ENCODE measurements at regions not wholly inside any gene's neighbourhood (a gene's known extent, or its start where the extent isn't known, plus 50 kb on each side); places are given as distances from the start of the nearest gene placed in this dataset.

DNA sequence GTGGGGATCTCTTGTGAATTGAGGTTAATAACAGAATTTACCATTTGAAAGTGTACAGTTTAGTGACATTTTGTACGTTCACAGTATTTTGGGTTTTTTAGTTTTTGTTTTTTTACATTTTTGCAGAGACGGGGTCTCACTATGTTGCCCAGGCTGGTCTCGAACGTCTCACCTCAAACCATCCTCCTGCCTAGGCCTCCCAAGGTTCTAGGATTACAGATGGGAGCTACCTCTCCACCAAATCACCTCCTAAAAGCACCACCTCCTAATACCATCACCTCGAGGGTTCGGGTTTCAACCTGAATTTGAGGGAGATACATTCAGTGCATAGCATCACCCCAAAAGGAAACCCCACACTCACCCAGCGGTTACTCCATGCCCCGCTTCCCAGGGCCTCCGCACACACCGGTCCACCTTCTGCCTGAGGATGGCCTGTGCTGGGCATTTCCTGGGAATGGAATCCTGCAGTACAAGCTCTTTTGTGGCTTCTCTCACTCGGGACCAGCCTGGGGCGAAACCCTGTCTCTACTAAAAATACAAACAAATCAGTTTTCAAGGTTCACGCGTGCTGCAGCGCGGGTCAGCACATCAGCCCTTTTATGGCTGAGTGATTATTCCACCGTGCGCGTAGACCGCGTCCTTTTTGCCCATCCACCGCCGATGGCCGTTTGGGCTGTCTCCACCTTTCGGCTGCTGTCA lies 182.7 kb upstream of the CIBAR2 start:
- no peak for DNase-seq

- DNase-seq = peak; percentile 54
Observed at GRCh38 chr16:85296859-85297660, 184.8 kb upstream of the CIBAR2 start.

DNA sequence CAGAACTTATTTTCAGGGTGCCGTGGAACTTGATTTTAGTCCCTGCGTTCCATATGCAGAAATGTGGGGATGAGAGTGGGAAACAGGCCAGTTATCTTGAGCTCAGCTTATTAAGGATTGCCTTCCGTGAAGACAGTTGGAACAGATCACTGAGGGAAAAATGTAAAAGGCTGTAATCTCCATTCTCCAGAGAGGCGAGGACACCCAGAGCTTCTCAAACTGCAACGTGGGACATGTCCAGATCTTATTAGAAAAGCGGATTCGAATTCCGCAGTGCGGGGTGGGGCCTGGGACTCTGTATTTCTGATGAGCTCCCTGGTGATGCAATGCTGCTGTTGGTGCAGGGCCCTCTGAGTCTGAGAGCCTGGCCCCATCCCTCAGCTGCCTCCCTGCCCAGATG lies 185.6 kb upstream of the CIBAR2 start:
- DNase-seq = no peak

- no peak for DNase-seq
Observed at GRCh38 chr16:85300406-85300968, 188.2 kb upstream of the CIBAR2 start.

DNA sequence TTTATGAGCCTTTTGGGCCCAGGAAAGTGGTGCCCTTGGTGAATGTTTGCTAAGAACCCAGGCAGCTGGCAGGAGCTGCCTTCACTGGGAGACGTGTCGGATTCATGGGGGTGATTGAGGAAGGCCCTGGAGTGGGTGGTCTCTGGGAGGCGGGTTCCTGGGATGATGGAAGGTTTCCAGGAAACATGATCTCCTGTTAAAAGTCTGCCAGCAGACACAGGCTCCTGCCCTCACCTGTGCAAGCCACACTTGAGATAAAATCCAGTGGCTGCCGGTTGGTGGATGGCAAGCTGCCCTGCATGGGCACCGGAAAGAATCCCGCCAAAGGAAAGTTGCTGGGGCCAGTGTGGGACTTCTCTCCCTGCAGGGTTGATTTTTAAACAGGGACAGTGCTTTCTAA lies 189.0 kb upstream of the CIBAR2 start:
- no peak for DNase-seq

- DNase-seq = no peak
Observed at GRCh38 chr16:85302018-85302847, 190.0 kb upstream of the CIBAR2 start.

GRCh38 chr16:85302848-85303353 lies 190.6 kb upstream of the CIBAR2 start:
- DNase-seq = no peak

DNA sequence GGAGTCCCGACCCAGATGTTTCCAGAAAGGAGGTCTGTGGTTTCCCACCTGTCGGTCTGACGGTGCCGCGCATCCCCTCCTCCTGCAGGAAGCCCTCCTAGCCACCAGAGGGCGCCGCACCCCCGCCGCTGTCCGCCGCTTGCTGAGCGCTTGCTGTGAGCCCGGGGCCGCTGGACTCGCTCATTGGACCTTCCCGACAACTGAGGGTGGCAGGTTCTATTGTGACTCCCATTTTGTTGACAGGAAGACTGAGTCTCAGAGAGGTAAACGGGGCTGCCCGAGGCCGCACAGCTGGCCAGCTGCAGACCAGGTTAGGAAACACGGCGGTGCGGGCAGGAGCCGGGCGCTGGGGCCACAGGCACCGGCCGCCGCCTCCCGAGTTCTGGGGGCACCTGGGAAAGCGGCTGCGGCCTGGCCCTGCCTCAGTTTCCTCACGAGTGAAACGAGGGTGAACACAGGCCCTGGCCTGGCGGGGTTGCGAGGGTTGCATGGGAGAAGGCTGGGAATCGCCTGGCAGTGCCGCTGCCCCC lies 191.1 kb upstream of the CIBAR2 start:
- DNase-seq = peak; percentile 83

- DNase-seq = no peak
Observed at GRCh38 chr16:85304337-85304736, 192.1 kb upstream of the CIBAR2 start.

- peak; percentile 89 for DNase-seq
Observed at GRCh38 chr16:85306071-85306792, 194.0 kb upstream of the CIBAR2 start.

DNA sequence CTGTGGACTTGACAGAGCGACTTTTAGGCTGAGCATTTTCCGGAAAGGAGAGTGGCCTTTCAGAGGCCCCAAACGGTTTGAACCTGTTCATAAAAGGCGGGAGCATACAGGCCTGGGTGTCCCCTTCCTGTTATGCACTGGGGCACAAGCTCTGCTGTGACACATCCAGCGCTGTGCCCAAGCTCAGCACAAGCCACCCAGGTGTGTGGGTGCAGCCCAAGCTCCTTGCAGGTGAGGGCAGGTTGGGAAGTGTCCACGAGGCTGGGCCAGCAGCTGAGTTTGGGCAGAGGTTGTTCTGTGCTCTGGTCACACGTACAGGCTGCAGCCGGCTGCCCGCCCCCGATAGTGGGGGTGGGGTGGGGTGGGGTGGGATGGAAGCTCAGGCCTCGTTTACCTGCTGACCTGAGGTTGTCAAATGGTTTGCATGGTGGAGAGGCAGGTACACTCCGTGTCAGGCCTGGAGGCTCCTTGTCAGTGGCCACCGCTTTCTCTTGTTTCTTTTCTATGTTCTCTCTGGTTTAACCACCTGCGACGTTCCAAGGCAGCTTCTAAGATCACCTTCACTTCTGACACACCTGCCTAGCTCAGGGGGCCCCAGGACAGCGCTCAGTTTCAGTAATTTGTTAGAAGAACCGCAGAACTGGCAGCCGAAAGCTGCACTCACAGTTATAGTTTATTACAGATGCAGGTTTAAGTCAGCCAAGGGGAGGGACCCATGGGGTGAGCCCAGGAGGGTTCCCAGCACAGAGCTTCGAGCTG lies 194.7 kb upstream of the CIBAR2 start:
- DNase-seq = no peak

DNA sequence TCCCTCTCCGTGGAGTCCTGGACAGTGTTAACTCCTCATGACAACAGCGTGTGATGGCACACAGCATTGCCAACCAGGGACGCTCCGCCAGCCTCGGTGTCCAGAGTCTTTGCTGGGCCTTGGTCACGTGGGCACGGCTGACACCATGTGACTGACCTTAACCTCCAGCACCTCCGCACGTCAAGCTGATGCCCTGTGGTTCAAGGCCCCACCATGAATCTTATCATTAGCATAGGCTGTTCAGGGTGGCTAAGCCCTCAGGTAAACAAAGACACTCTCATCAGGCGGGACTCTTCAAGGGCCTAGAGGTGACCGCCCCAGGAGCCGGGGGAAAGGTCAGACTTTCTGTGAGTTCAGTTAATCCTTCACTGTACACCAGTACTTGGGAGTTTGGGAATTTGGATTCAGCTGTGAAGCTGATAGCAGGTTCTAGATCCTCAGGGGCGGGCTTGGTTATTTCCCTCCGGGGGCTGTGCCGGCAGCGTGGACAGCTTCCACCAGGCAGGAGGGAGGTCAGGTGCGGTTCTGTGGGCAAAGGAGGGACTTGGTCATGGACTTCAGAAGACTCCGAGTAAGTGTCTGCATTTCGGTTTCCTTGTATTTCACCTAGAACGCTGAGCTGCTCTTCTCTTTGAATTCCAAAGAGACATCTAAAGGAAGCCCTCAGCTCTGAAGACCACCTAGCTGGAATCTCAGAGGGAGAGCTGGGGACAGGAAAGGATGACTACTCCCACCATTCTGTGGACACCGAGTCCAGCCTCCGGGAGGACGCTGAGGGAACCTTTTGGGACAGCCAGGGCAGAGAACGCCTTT lies 195.5 kb upstream of the CIBAR2 start:
- no peak for DNase-seq

DNA sequence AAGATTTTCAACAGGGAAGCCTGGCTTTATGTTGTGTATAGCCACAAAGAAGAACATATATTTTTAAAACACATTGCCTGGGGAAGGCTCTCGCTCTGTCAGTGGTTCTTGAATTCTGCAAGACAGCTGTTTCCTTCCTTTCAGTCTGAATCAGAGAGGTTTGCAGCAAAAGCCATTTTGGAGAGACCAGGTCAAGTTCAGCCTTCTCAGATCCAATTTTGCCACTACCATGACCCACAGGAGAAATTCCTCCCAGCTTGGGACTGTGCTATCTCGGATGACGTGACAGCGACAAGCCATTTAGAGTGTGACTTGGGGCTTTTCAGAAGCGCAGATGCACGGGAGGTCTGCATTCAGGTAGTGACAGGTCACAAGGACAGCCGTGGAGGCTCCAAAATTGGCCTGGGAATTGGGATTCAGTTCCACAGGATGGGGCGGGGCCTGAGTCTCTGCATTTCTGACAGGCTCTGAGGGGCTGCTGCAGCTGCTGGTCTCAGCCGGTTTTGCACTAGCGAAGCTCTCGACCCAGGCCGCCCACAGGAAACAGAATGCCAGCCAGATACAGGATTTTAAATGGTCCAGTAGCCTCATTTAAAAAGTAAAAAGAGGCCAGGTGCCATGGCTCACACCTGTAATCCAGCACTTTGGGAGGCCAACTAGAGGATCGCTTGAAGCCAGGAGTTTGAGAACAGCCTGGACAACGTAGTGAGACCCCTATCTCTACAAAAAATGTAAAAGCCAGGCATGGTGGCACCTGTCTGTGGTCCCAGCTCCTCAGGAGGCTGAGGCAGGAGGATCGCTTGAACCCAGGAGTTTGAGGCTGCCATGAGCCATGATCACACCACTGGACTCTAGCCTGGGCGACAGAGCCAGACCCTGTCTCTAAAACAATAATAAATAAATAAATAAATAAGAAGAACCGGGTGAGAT lies 196.6 kb upstream of the CIBAR2 start:
- DNase-seq = no peak

GRCh38 chr16:85309656-85310587 lies 197.7 kb upstream of the CIBAR2 start:
- peak; percentile 10 for DNase-seq

GRCh38 chr16:85310868-85311585 lies 198.8 kb upstream of the CIBAR2 start:
- DNase-seq = peak; percentile 21

GRCh38 chr16:85311741-85312140 lies 199.5 kb upstream of the CIBAR2 start:
- no peak for DNase-seq

GRCh38 chr16:85312174-85312573 lies 199.9 kb upstream of the CIBAR2 start:
- DNase-seq = no peak

Data from stimulated activated CD4-positive, alpha-beta T cell treated with anti-CD3 and anti-CD28 coated beads, Interleukin-1b, Interleukin-23, amount 100 ng/mL, for 48 hours (primary cell).